GM19351 (cell line): ENCODE measurements at regions not wholly inside any gene's neighbourhood (a gene's known extent, or its start where the extent isn't known, plus 50 kb on each side); places are given as distances from the start of the nearest gene placed in this dataset.
"Not testable (repeated sequence)": the region's sequence is repeated elsewhere in the genome, so short reads cannot be mapped to it uniquely, and the experiment has no call there.

Source experiments
- ATAC-seq: cut with Tn5 transposase; IDR thresholded peaks from one replicate; pipeline ENCODE4 v1.9.1; 2021; ENCODE audit warnings: mild to moderate bottlenecking, moderate library complexity; ENCODE audit not compliant: unreplicated experiment

DNA sequence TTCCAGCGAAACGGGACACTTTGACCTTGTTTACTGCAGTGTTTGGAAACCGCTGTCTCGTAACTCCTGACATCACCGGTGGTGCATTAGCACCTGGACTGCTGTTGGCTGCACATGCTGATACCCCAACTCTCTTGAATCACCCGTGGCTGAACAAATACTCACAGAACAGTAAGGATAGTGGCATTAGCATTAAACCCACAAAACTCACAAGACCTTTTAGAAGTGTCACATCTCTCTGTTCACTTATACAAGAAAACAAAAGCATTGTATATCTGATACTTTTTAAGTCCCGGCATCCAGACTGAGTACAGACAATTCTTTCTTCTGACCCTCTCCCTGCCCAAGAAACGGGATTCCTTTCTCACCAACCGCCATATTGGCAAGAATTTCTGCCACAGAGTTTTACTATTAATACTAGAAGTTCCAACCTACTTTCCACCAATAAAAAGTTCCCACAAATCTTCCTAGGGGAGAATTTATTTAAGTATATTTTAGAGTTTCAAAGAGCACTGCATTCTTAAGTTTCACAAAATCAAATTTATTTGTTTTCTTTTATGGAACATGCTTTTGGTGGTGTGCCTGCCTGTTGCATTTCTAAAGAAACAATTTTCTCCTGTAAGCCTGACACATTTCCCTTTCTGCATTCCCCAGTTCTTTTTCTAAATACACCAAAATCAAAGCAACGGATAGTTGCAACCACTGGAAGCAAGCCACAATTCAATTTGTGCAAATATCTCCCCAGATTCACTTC lies 208.4 kb upstream of the KLF14 start:
- ATAC-seq: no peak

DNA sequence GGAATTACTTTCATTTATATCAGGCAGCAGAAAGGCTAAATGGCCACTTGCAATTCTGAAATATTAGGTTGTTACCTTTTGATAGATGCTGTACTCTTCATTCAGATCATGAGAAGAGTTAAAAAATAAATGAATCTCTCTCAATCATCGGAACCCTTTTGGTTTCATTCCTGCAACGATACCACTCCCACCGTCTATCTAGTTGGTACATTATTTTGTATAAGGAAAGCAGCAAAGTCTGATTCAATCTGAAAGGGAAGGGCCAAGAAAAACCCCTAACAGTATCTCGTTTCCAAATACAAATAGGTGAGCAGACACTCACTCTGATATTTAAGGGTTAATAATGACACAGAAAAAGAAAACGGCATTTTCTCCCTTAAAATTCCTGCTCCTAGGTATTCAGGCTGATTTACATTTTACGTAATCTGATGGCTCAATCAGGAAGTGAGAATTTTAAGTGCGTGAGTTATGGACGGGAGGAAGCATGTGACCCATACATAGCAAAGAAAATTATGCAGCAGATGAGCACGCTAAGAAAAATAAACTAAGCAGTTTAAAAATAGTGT lies 209.4 kb upstream of the KLF14 start:
- no peak for ATAC-seq

DNA sequence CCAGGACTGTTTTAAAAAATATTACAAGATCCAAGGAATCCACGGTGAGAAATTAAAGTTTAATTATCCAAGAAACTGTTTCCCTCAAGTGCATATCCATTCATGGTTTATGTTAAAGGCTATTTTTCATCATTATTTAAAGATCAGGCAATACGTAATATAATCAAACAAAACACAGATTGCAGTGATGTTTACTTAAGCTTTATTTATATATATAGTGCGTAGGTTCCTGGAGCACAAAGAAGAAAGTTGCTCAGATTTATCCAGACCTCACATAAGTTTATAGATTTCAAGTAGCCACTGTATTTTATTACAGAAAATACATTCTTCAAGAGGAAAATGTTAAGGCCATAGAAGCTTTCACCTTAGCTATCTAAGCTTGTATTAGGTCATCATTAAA lies 210.0 kb upstream of the KLF14 start:
- ATAC-seq: no peak

DNA sequence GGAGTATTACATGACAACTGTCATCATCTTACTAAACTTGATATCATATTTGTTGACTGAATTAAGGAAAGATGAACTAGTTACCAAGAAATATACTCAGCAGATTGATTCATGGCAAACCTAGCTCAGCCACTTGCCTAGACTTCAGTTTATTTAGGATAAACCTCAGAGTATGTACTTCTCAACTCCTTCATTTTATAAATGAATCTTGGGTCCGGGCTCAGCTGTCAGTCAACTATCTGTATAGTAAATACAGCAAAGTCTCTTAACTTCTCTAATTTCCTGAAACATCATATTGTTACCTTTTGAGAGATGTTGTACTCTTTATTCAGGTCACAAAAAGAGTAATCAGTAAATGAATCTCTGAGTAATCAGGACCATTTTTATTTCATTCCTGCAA lies 211.0 kb upstream of the KLF14 start:
- ATAC-seq: no peak

DNA sequence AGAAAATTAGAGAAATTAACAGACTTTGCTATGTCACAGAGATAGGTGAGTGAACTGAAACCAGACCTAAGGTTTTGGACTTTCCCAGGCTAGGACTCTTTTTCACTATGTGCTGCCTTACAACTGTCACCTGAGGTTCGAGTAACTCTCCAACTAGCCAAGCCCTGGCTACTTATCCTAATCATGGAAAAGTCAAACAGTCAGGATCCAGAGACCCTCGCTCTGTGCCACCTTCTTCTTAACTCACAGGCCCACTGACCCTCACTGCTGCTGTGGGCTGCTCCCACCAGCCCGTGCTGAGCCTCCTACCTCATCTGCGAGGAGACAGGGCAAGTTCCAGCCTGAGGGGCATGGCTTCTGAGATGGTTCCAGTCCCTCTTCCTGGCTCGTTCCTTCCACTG lies 211.4 kb upstream of the KLF14 start:
- no peak for ATAC-seq

DNA sequence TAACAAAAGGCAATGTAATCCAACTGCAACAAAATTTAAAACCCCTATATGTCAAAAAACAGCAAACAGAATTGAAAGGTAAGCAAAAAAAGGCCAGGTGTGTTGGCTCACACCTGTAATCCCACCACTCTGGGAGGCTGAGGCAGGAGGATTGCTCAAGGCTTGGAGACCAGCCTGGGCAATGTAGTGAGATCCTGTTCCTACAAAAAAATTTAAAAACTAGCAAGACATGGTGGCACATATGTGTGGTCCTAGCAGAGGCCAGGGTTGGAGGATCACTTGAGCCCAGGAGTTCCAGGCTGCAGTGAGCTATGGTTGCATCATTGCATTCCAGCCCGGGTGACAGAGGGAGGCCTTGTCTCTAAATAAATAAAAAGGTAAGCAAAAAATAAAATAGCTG lies 212.1 kb upstream of the KLF14 start:
- no peak for ATAC-seq

DNA sequence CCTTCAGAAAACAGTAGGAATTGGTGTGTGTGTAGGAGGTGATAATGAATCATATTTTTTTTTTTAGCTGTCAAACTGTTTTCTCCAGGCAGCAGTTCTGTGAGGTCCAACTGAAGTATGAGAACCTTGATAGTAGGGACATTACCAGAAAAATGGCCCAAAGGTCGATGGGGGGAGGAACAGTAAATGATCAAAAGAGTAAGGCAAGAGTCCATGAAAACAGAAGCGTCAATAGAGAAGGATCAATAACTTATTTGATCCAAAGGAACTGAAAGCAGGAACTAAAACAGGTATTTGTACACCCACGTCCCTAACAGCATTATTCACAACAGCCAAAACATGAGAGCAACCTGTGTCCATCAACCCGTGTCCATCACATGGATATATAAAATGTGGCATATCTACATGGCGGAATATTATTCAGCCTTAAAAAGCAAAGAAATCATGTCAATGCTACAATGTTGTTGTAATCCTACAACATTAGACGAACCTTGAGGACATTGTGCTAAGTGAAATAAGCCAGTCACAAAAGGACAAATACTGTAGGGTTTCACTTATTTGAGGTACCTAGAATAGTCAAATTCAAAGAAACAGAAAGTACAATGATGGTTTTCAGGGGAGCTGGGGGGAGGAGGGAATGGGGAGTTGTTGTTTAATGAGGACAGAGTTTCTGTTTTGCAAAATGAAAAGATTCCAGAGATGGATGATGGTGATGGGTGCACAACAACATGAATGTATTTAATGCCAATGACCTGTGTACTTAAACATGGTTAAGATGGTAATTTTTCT lies 214.0 kb upstream of the KLF14 start:
- ATAC-seq: no peak

DNA sequence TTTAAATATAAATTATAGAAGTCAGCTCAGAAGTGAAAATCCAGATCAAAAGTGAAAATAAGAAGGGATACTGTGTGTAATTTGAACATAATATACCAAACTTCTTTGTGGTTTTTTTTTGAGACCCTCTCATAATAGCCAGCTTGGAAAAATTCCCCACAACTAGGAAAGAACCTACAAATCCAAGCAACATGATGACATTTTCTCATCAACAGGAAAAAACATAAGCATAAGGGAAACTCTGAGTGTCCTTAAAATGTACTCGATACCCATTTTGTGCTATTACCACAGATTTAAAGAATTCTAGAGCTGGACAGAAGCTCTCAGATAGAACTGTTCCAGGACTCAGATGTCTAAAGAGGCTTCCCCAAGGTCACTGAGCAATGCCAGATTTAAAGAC lies 214.8 kb upstream of the KLF14 start:
- ATAC-seq: no peak

DNA sequence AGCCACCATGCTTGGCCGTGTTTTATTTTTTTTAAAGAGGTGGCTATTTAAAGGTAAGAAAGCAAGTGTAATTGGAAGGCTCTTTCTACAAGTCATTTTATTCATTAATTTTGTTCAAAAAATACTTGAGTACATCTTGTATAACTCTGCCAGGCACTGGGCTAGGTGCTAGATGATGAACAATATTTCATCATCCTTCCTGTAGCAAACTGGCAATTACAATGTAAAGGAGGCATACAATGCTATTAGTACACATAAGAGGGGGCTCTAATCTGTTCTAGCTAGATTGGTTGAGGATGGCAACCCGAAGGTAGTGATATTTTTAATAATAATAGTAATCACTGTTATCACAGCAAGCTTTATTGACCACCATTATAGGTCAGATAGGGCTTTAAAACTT lies 215.5 kb upstream of the KLF14 start:
- ATAC-seq: no peak

DNA sequence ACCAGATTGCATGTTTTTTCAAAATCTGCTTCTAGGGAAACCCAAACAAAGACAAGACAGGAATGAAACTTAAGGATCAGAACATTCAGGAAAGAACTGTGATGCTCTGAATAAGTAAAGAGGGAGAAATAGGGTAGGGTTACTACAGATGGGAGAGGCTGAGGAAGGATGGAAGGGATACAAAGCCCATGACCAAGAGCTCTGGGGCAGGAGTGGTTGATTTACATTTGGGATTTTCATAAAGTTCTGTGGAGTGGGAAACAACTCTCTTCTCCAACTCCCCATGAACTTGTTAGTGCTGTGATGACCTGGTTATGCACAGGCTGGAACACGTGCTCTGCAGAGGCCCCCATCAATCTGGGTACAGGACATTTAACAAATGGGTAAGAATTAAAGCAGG lies 216.0 kb upstream of the KLF14 start:
- ATAC-seq: no peak

DNA sequence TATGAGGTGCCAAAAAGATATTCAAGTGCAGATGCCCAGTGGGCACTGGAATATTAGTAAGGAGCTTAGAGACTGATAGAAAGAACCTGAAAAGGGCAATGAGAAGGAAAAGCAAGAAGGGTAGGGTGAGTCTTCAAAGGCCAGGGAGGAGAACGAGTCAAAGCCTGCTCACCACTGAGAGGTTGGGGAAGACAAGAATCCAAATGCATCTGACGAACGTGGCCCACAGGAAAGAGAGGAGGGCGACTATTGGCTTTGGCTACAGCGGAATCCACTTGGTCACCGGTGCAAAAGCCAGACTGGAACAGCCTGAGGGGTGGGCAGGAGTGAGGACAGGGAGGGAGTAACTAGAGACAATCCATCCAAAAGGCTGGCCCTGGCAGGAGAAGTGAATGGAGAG lies 216.7 kb upstream of the KLF14 start:
- ATAC-seq: no peak

DNA sequence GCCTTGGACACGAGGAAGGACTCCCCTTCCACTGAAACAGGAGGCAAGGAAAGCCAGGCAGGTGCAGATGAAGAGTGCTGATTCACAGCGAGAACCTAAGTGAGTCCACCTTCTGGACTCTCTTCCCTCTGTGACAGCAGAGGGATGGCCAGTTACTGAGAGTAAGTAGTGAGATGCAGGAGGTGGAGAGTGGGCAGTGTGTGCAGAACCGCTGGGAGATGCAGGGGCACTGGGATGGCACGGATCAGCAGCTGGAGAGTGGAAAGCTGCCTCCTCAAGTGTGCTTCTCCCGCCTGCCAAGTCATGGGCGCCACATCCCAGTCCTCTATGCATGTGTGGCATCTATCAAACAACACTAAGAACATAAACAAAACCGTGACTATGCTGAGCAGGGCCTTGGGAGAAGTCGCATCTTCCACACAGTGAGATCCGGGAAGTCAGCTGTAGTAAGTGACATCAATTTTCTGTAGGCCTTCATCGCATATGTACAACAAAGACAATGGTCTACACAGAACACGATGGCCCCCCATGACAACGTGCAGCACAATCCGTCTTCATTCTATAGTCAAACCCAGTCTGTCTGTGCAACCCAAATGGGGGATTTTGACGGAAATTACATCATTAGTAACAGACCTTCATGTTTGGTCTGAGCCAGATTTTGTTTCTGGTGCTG lies 217.4 kb upstream of the KLF14 start:
- ATAC-seq: no peak

DNA sequence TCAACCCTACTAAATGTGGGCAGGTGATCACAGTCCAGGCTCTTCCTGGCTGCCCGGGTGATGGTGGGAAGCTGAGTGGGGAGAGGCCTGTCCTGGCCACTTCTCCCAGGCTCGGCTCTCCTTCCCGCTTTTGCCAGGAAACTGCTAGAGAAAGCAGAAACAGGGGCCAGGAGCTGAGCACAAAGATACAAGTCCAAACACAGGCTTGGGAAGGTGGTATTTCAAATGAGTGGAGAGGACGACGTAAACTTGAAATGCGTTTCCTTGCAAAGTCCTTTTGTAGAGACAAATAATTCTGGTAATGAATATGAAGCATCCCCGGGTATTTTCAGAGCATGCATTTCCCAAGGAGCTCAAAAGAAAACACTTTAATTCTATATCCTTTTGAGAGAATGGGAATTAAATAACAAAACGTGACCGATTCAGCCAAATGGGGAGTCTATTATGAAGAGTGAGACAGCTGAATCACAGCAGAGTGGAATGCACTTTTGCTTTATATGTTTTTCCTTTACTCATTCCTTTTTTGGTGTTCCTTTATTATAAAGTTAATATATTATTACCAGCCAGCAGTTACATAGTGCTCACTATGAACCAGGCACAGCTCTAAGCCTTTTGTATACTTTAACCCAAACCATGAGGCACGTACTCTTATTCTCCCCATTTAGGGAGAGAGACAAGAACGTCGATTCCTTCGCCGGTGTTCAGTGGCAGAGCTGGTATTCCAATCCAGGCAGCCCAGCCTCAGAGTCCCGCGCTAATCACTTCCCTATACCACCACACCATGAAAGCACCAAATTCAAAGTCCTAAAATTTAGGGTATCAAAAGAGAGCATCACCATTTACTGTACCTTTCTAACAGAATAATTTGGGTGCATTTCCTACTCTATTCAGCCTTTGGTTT lies 218.2 kb upstream of the KLF14 start:
- no peak for ATAC-seq

DNA sequence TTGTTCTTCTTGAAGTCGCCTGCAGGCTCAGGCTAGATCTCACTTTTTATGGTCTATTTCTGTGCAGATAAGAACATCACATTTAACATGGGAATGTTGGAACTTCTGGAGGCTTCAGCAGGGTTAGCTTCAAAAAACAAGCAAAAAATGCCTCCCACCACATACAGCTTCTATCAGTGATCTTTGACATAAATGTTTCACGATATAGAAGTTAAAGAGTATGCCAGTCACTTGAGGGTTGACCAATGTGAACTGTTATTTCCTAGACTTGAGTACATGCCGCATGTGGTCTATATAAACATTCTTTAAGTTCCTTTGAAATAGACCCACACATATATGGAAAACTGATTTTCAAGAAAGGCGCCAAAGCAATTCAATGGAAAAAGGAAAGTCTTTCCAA lies 219.2 kb upstream of the KLF14 start:
- ATAC-seq: no peak

DNA sequence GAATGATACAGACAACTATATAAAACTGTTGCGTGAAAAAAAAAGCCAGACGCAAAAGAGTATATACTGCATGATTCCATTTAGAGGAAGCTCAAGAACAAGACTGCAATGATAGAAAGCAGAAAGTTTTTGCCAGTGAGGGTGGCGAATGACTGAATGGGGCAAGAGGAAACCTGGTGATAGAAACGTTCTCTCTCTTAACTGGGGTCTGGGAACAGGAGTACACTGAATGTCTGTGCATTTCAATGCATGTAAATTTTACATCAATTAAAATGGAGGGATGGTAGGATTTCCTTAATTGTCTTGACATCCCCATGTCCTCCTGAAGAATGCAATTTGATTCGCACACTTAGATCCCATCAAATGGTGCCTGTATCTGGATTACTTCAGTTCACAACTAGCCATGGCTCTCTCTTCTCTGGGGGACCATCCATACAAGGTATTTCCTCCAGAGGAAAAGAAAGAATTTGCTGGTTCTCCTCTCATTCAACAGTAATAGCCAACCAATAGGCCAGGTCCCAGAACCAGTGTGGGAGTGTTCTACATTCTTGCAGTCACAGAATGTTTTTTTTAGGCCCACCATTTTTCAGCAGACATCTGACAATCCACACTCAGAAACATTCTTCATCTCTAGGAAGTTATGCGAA lies 221.0 kb upstream of the KLF14 start:
- no peak for ATAC-seq

DNA sequence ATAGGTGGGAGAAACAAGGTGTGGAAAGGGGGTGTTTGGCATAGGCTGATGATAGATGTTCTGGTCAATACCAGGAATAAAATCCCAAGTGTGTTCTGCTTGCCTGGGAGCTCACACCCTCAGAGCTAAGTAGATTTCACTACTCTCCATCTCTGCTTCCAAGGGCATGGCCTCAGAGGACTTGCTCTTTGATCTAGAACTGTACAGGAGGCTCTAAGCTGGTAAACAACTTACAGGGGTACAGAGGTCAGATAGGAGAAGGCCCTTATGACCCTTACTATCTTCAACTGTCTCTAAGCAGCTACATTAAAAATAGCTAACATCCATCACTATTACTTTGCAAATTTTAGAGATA lies 221.5 kb upstream of the KLF14 start:
- ATAC-seq: no peak

DNA sequence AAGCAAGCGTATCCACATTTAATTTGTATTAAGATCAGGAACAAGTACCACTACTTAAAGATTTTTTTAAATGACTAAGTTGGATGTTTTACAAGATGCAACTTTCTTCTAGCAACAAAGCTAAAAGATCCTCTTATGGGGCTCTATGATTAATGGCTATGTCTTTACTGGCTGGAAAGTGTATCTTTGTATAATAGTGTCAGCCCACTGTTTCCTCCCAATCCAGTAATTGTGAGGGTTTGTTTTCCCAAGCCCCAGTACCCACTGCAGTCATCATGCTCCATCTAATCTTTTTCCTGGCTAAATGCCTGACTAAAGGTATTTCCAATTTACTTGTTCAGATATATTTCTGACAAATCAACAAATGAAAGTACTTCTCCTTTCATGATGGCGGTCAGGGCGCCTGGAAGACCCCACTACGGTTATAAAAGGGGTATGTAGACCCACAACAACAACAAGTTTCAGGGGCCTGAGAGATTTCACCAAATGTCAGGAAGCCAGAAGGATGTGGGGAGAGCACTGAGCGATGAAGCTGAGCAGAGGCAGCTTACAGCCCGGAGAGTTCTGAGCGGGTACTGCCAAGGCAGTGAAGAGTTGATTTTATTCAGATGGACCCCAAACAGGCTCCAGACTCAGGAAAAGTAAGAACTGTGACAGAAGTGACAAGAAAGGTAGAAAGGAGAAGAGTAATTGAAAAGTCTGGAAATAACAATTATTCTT lies 222.6 kb upstream of the KLF14 start:
- ATAC-seq: no peak

DNA sequence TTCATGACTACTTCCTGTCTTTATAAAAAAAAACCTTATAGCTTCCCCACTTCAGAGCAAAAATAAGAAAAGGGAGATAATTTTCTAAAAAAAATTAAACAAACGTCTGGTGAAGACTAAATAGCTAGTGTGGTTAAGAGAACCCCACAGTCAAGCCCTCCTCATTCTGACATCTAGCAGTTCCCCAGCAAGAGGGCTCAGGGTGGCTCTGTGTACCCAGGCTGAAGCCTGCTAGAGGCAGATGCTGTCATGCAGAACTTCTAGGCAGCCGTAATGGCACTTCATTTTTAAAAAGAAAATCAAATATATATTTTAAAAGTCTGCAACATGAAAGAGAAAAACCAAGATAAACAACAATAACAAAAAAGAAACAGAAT lies 223.1 kb upstream of the KLF14 start:
- no peak for ATAC-seq

DNA sequence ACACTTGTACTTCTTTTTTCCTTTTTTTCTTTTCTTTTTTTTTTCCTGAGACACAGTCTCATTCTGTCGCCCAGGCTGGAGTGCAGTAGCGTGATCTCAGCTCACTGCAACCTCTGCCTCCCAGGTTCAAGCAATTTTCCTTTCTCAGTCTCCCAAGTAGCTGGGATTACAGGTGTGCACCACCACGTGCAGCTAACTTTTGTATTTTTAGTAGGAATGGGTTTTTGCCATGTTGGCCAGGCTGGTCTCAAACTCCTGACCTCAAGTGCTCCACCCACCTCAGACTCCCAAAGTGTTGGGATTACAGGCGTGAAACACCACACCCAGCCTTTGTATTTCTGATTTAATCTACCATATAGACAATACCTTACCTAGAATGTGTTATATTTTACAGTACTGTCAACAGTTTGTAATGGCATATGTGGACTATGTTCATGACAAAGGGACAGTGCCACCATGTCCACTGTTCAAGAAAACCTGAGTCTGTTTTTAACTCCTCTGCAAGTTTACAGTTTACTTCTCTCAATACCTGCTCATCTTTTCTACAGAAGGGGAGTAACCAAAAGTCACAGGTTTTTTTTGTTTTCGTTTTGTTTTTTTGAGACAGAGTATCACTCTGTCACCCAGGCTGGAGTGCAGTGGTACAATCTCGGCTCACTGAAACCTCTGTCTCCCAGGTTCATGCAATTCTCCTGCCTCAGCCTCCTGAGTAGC lies 223.9 kb upstream of the KLF14 start:
- not testable (repeated sequence) for ATAC-seq
